GM12873 (cell line): ENCODE measurements at regions not wholly inside any gene's neighbourhood (a gene's known extent, or its start where the extent isn't known, plus 50 kb on each side); places are given as distances from the start of the nearest gene placed in this dataset.

Experiments
- CTCF ChIP-seq: IDR thresholded peaks from 2 replicates; pipeline ENCODE4 v1.5.1; 2012; ENCODE audit warnings: low read depth, mild to moderate bottlenecking, moderate library complexity, low read length, control low read depth; ENCODE audit not compliant: insufficient read depth; ENCODE audit errors: missing control alignments

- TF ChIP-seq CTCF, result no peak
Measured at GRCh38 chr5:30676223-30676840, 517.2 kb upstream of the CDH6 start.

DNA sequence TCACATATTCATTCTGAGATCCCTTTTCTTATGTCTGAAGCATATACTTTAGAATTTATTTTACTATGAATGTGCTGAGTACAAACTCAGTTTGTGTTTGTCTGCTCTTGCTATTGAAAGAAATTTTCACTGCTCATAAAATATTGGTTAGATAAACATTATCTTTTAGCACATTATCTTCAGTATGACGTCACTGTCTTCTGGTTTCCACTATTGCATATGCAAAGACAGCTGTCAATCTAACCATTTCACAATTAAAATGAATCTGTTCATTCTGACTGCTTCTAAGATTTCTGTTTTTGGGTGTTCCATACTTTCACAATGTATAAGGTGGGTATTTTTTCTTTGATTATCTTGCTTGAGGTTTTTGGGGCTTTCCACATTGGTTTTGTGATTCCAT, 526.2 kb upstream of the CDH6 start:
- no peak for TF ChIP-seq CTCF

- no peak for TF ChIP-seq CTCF
Measured at GRCh38 chr5:30663536-30663935, 530.0 kb upstream of the CDH6 start.

DNA sequence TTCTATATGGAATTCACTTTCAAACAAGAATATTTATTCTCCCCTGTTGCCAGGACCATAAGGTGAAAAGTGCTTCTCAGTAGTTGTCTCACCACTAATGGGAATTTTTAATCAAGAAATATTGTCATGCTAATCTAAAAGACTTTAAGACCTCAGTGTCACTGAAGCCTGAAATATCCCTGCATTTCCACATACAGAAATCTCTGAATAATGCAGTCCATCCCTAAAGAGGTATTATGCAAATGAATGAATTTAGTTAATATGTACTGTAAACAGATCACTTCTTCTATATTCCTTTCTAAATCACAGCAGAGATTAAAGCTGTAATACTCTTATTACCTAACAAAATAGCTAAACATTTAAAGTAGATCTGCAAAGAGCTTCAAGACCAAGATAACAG, 531.1 kb upstream of the CDH6 start:
- no peak for TF ChIP-seq CTCF

DNA sequence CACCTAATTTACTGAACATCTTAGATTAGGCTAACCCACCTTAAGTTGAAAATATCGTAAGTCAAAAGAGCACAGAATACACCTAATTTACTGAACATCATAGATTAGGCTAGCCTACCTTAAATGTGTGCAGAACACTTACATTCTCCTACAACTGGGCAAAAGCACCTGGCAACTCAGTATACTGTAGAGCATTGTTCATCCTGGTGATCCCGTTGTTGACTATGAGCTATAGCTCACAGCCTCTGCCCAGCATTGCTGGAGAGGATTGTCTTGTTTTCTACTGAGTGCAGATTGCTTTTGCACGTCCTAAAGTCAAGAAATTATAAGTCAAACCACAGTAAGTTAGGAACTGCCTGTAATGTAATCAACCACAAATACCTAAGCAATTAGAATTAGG, 531.8 kb upstream of the CDH6 start:
- no peak for TF ChIP-seq CTCF

DNA sequence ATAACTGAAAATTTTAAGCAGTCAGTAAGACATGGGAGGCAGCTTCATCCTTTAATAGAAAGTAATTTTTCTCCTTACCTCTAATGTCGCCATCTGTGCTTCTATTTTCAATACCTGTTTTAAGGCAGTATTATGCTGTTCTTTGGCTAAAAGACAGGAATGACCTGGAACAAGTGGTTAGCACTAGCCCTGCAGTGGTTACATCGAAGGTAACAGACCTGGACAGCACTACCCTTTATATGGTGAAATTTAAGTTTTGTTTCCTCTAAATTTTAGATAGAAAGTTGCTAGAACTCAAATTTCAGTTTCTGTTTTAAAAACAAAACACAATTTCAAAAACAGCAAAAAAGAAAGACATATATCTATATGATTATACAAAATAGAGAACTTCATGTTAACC, 534.1 kb upstream of the CDH6 start:
- no peak for TF ChIP-seq CTCF

DNA sequence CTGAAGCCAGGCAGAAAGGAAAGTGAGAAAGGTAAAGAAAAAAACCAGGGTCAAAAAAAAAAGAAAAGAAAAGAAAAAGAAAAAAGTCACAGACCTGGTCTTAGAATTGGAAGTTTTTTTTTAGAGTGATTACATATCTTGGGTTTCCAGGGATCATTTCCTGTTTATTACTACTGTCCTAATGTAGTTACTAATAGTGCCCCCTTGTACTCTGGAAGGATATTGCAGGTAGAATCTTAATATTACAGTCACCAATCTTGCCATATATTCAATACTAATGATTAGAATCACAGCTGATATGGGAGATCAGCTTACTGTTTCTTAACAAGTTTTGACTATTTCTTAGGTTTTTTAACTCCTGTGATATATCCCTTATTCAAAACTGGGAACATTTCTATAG, 543.2 kb upstream of the CDH6 start:
- TF ChIP-seq CTCF, result no peak

DNA sequence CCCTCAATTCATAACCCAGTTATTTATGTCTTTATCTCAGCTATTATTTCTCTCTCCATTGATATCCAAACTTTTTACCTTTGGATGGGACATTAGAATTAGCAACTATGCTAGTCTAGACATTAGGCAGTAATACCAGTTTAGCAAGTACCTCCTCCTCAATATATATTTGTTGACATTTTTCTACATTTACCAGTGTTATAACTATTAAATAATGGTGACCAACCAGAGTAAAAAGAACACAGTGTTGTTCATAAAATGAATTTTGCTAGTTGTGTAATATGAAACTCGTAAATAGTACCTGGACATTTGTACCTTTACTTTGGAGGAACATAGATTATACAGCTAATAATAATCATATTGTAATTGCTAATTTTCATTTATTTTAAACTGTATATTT, 554.6 kb upstream of the CDH6 start:
- TF ChIP-seq CTCF, result no peak
